Astrocyte (in vitro differentiated cells and primary cell): ENCODE measurements at regions not wholly inside any gene's neighbourhood (a gene's known extent, or its start where the extent isn't known, plus 50 kb on each side); places are given as distances from the start of the nearest gene placed in this dataset.

Experiments
- DNase-seq: peaks from one replicate; pipeline ENCODE4 v3.0.0-alpha.2; 2010; ENCODE audit warnings: low read depth
- FAIRE-seq: peaks from 2 replicates; lab custom pipeline; 2011; peaks lifted over from hg19 to GRCh38; lab: Jason Lieb, UNC
- H2AFZ ChIP-seq: 2 replicates; pipeline ENCODE4 v1.6.0; 2012; ENCODE audit warnings: low read depth, low read length, inconsistent platforms
- H3K27ac ChIP-seq: 2 replicates; pipeline ENCODE4 v1.5.1; 2011; ENCODE audit warnings: low read depth, low read length, inconsistent platforms
- H3K27me3 ChIP-seq: 2 replicates; pipeline ENCODE4 v1.6.0; 2011; ENCODE audit warnings: low read length, inconsistent platforms; ENCODE audit not compliant: insufficient read depth
- H3K36me3 ChIP-seq: 2 replicates; pipeline ENCODE4 v1.5.1; 2011; ENCODE audit warnings: low read length, inconsistent platforms; ENCODE audit not compliant: insufficient read depth
- H3K4me1 ChIP-seq: 2 replicates; pipeline ENCODE4 v1.5.1; 2011; ENCODE audit warnings: low read length, inconsistent platforms; ENCODE audit not compliant: insufficient read depth
- H3K4me2 ChIP-seq: 2 replicates; pipeline ENCODE4 v1.6.0; 2012; ENCODE audit warnings: low read length, inconsistent platforms
- H3K4me3 ChIP-seq: 2 replicates; pipeline ENCODE4 v1.5.1; 2011; ENCODE audit warnings: low read depth, mild to moderate bottlenecking, low read length, inconsistent platforms; ENCODE audit not compliant: insufficient read depth
- H3K79me2 ChIP-seq: 2 replicates; pipeline ENCODE4 v1.6.0; 2012; ENCODE audit warnings: mild to moderate bottlenecking, low read length, inconsistent platforms; ENCODE audit not compliant: insufficient read depth
- H3K9ac ChIP-seq: 2 replicates; pipeline ENCODE4 v1.6.0; 2012; ENCODE audit warnings: mild to moderate bottlenecking, low read length, inconsistent platforms
- H3K9me3 ChIP-seq: 2 replicates; pipeline ENCODE4 v1.5.1; 2012; ENCODE audit warnings: low read depth, mild to moderate bottlenecking, low read length, inconsistent platforms; ENCODE audit not compliant: insufficient read depth
- H4K20me1 ChIP-seq: 2 replicates; pipeline ENCODE4 v1.6.0; 2012; ENCODE audit warnings: low read length, inconsistent platforms; ENCODE audit not compliant: insufficient read depth
- H3K27ac Mint-ChIP-seq: one replicate; pipeline ENCODE4 v1.8.0; 2021; ENCODE audit warnings: mild to moderate bottlenecking, mixed read lengths; ENCODE audit not compliant: unreplicated experiment
- H3K27me3 Mint-ChIP-seq: one replicate; pipeline ENCODE4 v1.8.0; 2021; ENCODE audit warnings: low read depth, mixed read lengths; ENCODE audit not compliant: unreplicated experiment
- H3K36me3 Mint-ChIP-seq: one replicate; pipeline ENCODE4 v1.8.0; 2021; ENCODE audit warnings: low read depth, mixed read lengths; ENCODE audit not compliant: unreplicated experiment
- H3K4me1 Mint-ChIP-seq: one replicate; pipeline ENCODE4 v1.8.0; 2021; ENCODE audit warnings: low read depth, mixed read lengths; ENCODE audit not compliant: unreplicated experiment
- H3K4me3 Mint-ChIP-seq: one replicate; pipeline ENCODE4 v1.8.0; 2021; ENCODE audit warnings: mild to moderate bottlenecking, moderate library complexity, mixed read lengths; ENCODE audit not compliant: unreplicated experiment
- H3K9me3 Mint-ChIP-seq: one replicate; pipeline ENCODE4 v1.8.0; 2021; ENCODE audit warnings: mild to moderate bottlenecking, mixed read lengths; ENCODE audit not compliant: unreplicated experiment
- EZH2 ChIP-seq: IDR thresholded peaks from 2 replicates; pipeline ENCODE4 v1.6.1; 2012; ENCODE audit warnings: mild to moderate bottlenecking, low read length, inconsistent platforms; ENCODE audit not compliant: insufficient read depth
- TF ChIP-seq, protein P1 (sequence below): IDR thresholded peaks from 2 replicates; pipeline ENCODE4 v1.5.1; 2011; ENCODE audit warnings: low read depth, mild to moderate bottlenecking, inconsistent platforms, low read length, moderate library complexity; ENCODE audit not compliant: insufficient read depth

DNA sequence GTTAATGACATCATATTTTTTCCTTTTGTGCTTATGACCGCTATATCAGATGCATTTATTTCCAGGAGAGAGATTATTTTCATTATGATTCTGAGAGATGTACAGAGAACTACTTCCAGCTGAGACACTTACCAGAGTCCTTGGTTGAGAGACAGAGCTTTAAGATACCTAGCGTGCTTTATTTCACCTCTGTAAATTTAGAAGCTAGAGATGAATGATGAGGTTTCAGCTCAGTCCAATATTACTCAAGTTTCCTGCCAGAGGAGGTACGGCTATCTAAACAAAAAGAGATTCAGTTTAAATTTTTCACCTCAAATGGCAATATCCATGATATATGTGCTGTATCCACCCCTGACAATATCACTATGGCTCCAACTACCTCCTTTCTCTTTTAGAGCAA lies 182.6 kb upstream of the FAM3C start:
- Histone ChIP-seq H3K4me3 (no peak overlapping the region), H3K4me2 (no peak overlapping the region), H4K20me1 (no peaks in the 10 kb centered on the region), H3K9me3 (no peaks in the 10 kb centered on the region), H2AFZ (no peak overlapping the region), H3K27me3 (peaks cover 4% of the 10 kb centered on the region), H3K36me3 (no peaks in the 10 kb centered on the region), H3K79me2 (no peaks in the 10 kb centered on the region), H3K9ac (no peak overlapping the region), H3K27ac (no peak overlapping the region), H3K4me1 (no peaks in the 10 kb centered on the region)
- TF ChIP-seq EZH2: no peak
- TF ChIP-seq, protein P1, sequence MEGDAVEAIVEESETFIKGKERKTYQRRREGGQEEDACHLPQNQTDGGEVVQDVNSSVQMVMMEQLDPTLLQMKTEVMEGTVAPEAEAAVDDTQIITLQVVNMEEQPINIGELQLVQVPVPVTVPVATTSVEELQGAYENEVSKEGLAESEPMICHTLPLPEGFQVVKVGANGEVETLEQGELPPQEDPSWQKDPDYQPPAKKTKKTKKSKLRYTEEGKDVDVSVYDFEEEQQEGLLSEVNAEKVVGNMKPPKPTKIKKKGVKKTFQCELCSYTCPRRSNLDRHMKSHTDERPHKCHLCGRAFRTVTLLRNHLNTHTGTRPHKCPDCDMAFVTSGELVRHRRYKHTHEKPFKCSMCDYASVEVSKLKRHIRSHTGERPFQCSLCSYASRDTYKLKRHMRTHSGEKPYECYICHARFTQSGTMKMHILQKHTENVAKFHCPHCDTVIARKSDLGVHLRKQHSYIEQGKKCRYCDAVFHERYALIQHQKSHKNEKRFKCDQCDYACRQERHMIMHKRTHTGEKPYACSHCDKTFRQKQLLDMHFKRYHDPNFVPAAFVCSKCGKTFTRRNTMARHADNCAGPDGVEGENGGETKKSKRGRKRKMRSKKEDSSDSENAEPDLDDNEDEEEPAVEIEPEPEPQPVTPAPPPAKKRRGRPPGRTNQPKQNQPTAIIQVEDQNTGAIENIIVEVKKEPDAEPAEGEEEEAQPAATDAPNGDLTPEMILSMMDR: no peak
- DNase-seq: no peak
- Mint-ChIP-seq H3K36me3 (no peaks in the 10 kb centered on the region), H3K27me3 (no peaks in the 10 kb centered on the region), H3K27ac (no peak overlapping the region), H3K4me3 (no peak overlapping the region), H3K9me3 (no peaks in the 10 kb centered on the region), H3K4me1 (no peaks in the 10 kb centered on the region)
- FAIRE-seq: no peak

DNA sequence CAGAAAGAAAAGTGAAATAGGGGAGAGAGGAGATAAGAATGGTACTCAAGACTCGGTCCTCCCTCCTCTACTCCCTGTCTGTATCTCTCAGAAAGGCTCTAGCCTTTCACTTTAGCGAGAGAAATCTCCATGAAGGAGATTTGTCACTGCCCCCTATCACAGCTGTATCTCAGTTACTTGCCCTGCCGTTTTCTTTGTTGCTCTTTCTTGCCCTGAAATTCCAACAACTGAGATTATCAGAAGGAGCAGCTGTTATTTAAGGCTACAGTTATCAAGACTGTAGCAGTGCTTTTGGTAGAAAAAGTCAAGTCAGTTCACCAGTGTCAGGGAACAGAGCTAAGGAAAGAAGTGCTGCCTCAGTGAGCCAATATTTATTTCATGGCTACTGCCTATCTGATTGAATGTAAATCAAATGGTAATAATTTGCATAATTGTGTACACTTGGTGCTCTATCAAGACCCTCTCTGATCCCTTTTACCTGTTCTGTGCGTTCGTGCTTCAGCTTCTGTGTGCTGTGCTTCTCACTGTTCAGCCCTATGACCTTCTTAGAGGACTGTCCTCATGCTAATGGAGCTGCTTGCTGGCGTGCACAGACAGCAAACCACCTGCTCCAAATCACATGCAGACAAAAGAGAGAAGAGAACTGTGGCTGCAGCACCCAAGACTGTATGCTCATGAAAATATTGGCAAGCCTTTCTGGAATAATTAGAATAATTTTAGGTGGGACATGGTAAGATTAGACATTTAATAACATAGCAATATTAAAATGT lies 180.2 kb upstream of the FAM3C start:
- Histone ChIP-seq H3K27ac (no peak overlapping the region), H3K27me3 (peaks cover 4% of the 10 kb centered on the region), H2AFZ (no peak overlapping the region), H4K20me1 (no peaks in the 10 kb centered on the region), H3K4me1 (no peaks in the 10 kb centered on the region), H3K4me2 (no peak overlapping the region), H3K9me3 (no peaks in the 10 kb centered on the region), H3K4me3 (no peak overlapping the region), H3K79me2 (no peaks in the 10 kb centered on the region), H3K36me3 (no peaks in the 10 kb centered on the region), H3K9ac (no peak overlapping the region)
- Mint-ChIP-seq H3K4me1 (no peaks in the 10 kb centered on the region), H3K4me3 (no peak overlapping the region), H3K9me3 (no peaks in the 10 kb centered on the region), H3K27ac (no peak overlapping the region), H3K27me3 (no peaks in the 10 kb centered on the region), H3K36me3 (no peaks in the 10 kb centered on the region)
- FAIRE-seq (no peak), DNase-seq (no peak)
- TF ChIP-seq, protein P1: no peak
- TF ChIP-seq EZH2: no peak

DNA sequence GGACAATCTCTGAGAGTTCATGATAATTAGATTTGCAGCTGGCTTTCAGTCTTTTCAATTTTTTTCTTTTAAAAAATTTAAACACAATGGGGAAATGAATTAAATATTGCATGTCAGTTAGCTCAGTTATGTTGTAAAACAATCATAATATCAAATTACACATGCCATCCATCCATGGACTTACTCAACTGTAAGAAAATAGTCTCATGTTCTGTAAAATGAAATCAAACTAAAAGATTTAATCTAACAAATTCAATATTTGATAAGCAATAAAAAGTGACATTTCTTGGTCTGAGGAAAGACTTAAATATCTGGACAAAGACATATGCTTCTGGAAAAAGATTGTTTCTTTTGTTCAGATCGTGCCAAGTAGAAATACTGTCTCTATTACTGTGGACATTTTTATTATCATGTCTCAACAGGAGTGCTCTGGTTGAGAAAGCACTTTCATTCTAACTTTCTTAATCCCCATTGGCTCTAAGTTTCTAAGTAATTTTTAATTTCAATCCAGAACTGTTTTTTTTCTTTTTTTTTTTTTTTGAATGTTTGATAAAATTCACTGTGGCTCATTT lies 179.2 kb upstream of the FAM3C start:
- no peak for FAIRE-seq

More for the DNA sequence above, 179.2 kb upstream of the FAM3C start:
- TF ChIP-seq, protein P1: no peak
- no peak for TF ChIP-seq EZH2
- Mint-ChIP-seq H3K9me3 (no peaks in the 10 kb centered on the region), H3K4me1 (peaks cover 6% of the 10 kb centered on the region), H3K4me3 (no peak overlapping the region), H3K36me3 (no peaks in the 10 kb centered on the region), H3K27ac (no peak overlapping the region), H3K27me3 (no peaks in the 10 kb centered on the region)
- no peaks in the 10 kb centered on the region for H3K4me1 ChIP-seq
- H3K27me3 ChIP-seq: peaks cover 4% of the 10 kb centered on the region
- H3K4me2 ChIP-seq: no peak overlapping the region
- no peaks in the 10 kb centered on the region for H3K79me2 ChIP-seq
- H3K36me3 ChIP-seq: no peaks in the 10 kb centered on the region
- no peak overlapping the region for H2AFZ ChIP-seq
- H3K9me3 ChIP-seq: no peaks in the 10 kb centered on the region
- H4K20me1 ChIP-seq: no peaks in the 10 kb centered on the region
- no peak overlapping the region for H3K4me3 ChIP-seq
- no peak for DNase-seq
- no peak overlapping the region for H3K9ac ChIP-seq
- no peak overlapping the region for H3K27ac ChIP-seq
